ENCODE measurements at regions not wholly inside any gene's neighbourhood (a gene's known extent, or its start where the extent isn't known, plus 50 kb on each side); places are given as distances from the start of the nearest gene placed in this dataset.

- no TSS peak for BruUV-seq (replicated peaks)
- WGBS, 2 experiments (ENCODE audit: extremely low coverage in 2 of 2, insufficient read length in 1 of 2), result no CpG with 5 or more reads among the region's 6 CpGs
These were observed 184.7 kb downstream of the SAMD5 start for GRCh38 chr6:147693181-147693580.

More at GRCh38 chr6:147693181-147693580, 184.7 kb downstream of the SAMD5 start:
- no peak overlapping the region for H4K5ac ChIP-seq (ENCODE audit: low read depth, low read length)
- H3K4me3 ChIP-seq (ENCODE audit: insufficient read depth, low read depth, low read length), result no peak overlapping the region
- no peak overlapping the region for H2BK20ac ChIP-seq (ENCODE audit: low read depth, low read length)
- in situ Hi-C loops (cut with MboI; ENCODE audit: low sequenced_read_pairs), result no loop called here
- POLR2A ChIA-PET (ENCODE audit: unreplicated experiment), result no interaction called here
- intact Hi-C loops (cut with micrococcal nuclease), result no loop called here
- CTCF ChIA-PET, result no interaction called here
- no peak overlapping the region for H2BK120ac ChIP-seq (ENCODE audit: low read depth, low read length)
- H3K36me3 ChIP-seq (ENCODE audit: control insufficient read depth, insufficient read depth, low read length), result no peaks in the 10 kb centered on the region
- TF ChIP-seq CHD1 (IDR thresholded peaks at IDR 0.05; ENCODE audit: low read depth, low read length) (no peak), MAZ (IDR thresholded peaks at IDR 0.05; ENCODE audit: borderline replicate concordance, low read depth, low read length) (no peak), SMC3 (IDR thresholded peaks at IDR 0.05; ENCODE audit: low read depth, low read length) (no peak), USF2 (IDR thresholded peaks at IDR 0.05; ENCODE audit: low read depth, low read length) (no peak)
- DNase-seq (no peak), ATAC-seq (ENCODE audit: low read depth) (no peak)
- H3K9me3 ChIP-seq (ENCODE audit: control insufficient read depth, insufficient read depth, low read length), result no peaks in the 10 kb centered on the region; the same call in 1 of the 2 replicates
- H3K27me3 ChIP-seq (ENCODE audit: control insufficient read depth, insufficient read depth, low read length), result no peaks in the 10 kb centered on the region; the same call in 1 of the 2 replicates
- no peaks in the 10 kb centered on the region; the same call in 1 of the 2 replicates for H3K4me1 ChIP-seq (ENCODE audit: control insufficient read depth, insufficient read depth, low read length)
- H4K20me1 ChIP-seq (ENCODE audit: insufficient read depth, low read length), result no peaks in the 10 kb centered on the region
- H2BK5ac ChIP-seq (ENCODE audit: low read depth, low read length, poor library complexity, severe bottlenecking), result no peak overlapping the region
- no peak overlapping the region for H3K56ac ChIP-seq (ENCODE audit: extremely low read depth, insufficient read depth, low read length)
- no peak overlapping the region for H2BK15ac ChIP-seq (ENCODE audit: low read depth, low read length)
- no peak overlapping the region for H3K14ac ChIP-seq (replicated peaks; ENCODE audit: low read depth, low read length)
- H2AK5ac ChIP-seq (ENCODE audit: low read depth, low read length), result no peak overlapping the region
- no peak overlapping the region for H3K23ac ChIP-seq (ENCODE audit: low read depth, low read length)
- H4K8ac ChIP-seq (ENCODE audit: low read depth in 2 of 2, low read length in 2 of 2), result no peak overlapping the region
- no peak overlapping the region for H3K9ac ChIP-seq (ENCODE audit: low read depth, low read length)
- H2AK9ac ChIP-seq (replicated peaks; ENCODE audit: low read depth, low read length, poor library complexity), result no peak overlapping the region
- H3K27ac ChIP-seq (ENCODE audit: insufficient read depth, low read length), result no peak overlapping the region
- H3K4ac ChIP-seq (ENCODE audit: low read depth, low read length), result no peak overlapping the region
- no peak overlapping the region for H2AFZ ChIP-seq (replicated peaks; ENCODE audit: low read length, poor library complexity)
- H3K9me1 ChIP-seq (ENCODE audit: insufficient read depth, low read length), result no peaks in the 10 kb centered on the region
- H3K79me1 ChIP-seq (ENCODE audit: low read depth in 1 of 2, low read length in 2 of 2), result no peaks in the 10 kb centered on the region
- H3K4me2 ChIP-seq (ENCODE audit: low read depth, low read length), result no peak overlapping the region
- H4K91ac ChIP-seq (ENCODE audit: insufficient read depth, low read depth, low read length), result no peak overlapping the region
- dilution Hi-C loops (cut with HindIII; ENCODE audit: low sequenced_read_pairs, unreplicated experiment), result no loop called here
- H3K18ac ChIP-seq (ENCODE audit: low read depth, low read length), result no peak overlapping the region

All from IMR-90 (cell line).